GM18499 (cell line): ENCODE measurements at regions not wholly inside any gene's neighbourhood (a gene's known extent, or its start where the extent isn't known, plus 50 kb on each side); places are given as distances from the start of the nearest gene placed in this dataset.

Source experiments
- ATAC-seq: cut with Tn5 transposase; IDR thresholded peaks from one replicate; pipeline ENCODE4 v1.9.1; 2021; ENCODE audit warnings: moderate number of reproducible peaks; ENCODE audit not compliant: insufficient read depth, unreplicated experiment

- peak; percentile 36 for ATAC-seq
Observed at GRCh38 chr11:115930886-115931547, 426.8 kb upstream of the CADM1 start.

DNA sequence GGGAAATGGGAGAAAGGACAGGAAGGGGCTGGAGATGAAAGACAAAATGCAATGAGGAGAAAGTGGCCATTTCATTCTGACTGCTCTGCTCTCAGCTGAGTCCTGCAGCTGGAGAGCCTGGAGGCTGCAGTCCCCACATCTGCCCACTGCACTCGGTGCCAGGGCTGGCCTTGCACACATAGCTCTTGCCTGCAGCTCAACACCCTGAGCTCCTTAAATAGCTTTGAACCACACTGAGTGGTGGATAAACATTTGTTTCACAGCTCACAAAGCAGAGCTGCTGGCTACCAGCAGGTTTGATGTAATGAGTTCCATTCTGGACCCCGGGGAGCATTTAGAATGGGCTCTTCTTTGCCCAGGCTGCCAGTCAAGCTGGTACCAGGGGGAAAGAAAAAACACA lies 426.1 kb upstream of the CADM1 start:
- no peak for ATAC-seq

- ATAC-seq = no peak
Observed at GRCh38 chr11:115929618-115930129, 425.5 kb upstream of the CADM1 start.

GRCh38 chr11:115928811-115929210 lies 424.6 kb upstream of the CADM1 start:
- no peak for ATAC-seq

- peak; percentile 26 for ATAC-seq
Observed at GRCh38 chr11:115927823-115928329, 423.7 kb upstream of the CADM1 start.

GRCh38 chr11:115926601-115927000 lies 422.4 kb upstream of the CADM1 start:
- no peak for ATAC-seq

DNA sequence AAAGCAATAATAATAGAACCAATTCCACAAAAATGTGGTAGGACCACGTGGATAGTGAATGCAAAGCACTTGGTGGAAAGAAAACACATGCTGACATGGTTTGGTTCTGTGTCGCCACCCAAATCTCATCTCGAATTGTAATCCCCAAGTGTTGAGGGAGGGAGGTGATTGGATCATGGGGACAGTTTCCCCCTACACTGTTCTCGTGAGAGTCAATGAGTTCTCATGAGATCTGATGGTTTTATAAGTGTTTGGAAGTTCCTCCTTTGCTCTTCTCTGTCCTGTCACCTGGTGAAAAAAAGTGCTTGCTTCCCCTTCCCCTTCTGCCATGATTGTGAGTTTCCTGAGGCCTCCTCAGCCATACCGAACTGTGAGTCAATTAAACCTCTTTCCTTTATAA lies 421.9 kb upstream of the CADM1 start:
- ATAC-seq = no peak

- ATAC-seq = no peak
Observed at GRCh38 chr11:115925568-115926090, 421.4 kb upstream of the CADM1 start.

DNA sequence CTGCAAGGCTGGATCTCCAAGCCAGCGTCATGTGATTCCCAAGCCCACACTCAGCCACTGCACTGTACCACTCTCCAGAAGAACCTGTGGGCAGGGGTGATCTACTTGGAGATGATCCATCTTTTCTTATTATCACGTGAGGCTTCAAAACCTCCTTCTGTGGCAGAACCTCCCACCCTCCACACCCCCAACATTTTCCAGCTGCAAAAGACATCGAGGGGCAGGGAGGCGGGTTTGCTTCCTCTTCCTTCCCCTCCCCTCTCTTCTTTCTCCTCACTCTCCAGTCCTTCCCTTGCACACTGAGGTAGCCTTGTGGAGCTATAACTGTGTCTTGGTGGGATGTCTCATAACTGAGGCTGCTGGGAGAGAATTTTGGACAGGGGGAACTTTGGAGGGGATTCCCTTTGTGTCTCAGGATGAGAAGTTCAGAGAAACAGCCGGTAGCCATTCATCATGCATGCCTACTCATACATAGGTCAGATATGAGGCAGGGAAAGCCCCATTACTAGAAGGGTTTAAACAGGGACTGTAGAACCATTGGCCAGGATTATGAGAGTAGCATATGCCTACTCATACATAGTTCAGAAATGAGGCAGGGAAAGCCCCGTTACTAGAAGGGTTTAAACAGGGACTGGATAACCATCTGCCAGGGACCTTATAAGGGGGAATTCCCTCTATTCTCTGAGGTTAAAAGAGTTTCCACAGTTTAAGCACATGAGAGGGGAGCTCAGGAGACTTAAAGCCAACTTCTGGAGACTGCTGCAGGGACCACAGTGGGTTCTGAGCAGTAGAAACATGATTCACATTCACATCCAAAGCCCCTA lies 420.7 kb upstream of the CADM1 start:
- peak; percentile 65 for ATAC-seq

- no peak for ATAC-seq
Observed at GRCh38 chr11:115922876-115923275, 418.7 kb upstream of the CADM1 start.

- no peak for ATAC-seq
Observed at GRCh38 chr11:115921986-115922385, 417.8 kb upstream of the CADM1 start.

DNA sequence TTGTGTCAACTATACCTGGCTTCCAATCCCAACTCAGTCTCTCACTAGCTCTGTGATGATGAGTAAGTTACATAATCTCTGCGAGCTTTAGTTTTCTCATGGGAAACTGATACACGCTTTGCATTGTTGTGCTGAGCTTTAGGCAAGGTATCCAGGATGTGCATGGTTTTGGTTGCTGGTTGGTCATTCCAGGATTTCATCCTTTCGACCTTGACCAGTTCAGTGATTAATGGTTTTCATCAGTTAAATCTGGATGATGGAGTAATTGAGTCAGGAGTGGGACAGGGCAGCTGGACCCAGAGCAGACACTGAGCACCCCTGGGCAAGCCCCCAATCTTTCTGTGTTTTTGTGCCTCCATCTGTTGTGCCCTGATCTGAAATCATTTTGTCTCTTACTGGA lies 417.3 kb upstream of the CADM1 start:
- no peak for ATAC-seq

DNA sequence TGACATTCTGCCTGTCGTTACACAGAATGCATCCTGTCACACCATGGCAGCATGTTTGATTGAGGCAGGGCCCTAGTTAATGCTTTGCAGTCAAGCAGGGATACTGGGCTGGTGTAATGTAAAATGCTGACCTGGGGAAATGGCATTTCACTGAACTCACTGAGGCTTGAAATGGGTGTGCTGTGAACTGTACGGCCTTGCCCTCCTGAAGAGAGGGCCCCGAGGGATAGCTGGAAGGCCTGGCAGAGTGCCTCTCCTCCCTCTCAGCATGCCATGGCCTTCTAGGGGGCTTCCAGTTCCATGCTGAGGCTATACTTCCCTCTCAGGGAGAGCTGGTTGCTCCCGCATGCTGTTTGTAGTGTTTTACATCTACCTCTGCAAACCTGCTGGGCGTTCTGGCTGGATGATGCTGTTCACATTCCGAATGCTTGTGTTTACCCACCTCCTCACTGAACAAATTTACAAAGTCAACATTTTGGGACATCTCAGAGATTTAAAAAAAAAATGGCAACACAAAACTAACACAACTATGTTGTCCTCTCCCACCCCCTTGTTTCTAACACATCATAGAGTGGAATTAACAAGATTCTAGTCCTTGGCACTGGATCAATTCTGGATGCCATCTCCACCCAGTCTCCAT lies 416.7 kb upstream of the CADM1 start:
- ATAC-seq = no peak

DNA sequence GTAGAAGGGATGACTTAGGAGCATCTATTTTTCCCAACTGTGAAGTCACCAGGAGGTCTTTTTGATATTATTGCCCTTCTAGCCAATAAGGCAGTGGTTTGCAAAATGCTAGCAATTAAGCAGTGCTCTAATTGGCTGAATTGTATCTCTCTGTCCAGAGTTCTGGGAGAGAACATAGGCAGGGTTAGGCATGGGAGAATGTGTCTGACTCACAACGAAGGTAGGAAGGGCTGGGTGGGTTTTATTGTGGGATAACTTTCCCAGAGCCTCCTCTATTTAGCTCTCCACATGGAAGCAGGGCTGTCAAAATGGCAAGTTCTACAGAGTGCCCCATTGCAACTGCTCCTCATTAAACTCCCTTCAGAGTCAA lies 415.9 kb upstream of the CADM1 start:
- peak; percentile 2 for ATAC-seq

- ATAC-seq = peak; percentile 48
Observed at GRCh38 chr11:115919341-115920091, 415.3 kb upstream of the CADM1 start.

- no peak for ATAC-seq
Observed at GRCh38 chr11:115918576-115918975, 414.4 kb upstream of the CADM1 start.

GRCh38 chr11:115916608-115917007 lies 412.4 kb upstream of the CADM1 start:
- ATAC-seq = no peak

DNA sequence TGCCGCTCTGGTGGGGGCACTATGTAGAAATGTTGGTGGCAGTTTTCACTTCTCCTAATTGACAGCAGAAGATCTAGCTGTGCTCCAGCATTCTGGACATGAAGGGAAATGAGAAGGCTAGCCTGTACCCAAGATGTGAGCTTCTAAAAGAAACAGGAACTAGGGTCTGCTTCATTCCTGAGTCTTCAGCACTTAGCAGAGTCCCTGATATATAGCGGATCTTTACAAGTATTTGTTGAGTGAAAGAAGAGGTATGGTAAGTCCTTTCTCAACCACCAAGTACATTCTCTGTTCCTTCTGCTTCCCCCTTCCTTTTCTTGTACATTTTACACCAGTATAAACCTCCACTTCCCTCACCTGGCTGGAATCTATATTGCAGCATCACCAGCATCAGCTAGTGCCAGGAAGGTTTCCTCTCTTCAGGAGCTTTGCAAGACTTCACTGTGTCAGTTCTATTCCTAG lies 408.3 kb upstream of the CADM1 start:
- ATAC-seq = no peak

DNA sequence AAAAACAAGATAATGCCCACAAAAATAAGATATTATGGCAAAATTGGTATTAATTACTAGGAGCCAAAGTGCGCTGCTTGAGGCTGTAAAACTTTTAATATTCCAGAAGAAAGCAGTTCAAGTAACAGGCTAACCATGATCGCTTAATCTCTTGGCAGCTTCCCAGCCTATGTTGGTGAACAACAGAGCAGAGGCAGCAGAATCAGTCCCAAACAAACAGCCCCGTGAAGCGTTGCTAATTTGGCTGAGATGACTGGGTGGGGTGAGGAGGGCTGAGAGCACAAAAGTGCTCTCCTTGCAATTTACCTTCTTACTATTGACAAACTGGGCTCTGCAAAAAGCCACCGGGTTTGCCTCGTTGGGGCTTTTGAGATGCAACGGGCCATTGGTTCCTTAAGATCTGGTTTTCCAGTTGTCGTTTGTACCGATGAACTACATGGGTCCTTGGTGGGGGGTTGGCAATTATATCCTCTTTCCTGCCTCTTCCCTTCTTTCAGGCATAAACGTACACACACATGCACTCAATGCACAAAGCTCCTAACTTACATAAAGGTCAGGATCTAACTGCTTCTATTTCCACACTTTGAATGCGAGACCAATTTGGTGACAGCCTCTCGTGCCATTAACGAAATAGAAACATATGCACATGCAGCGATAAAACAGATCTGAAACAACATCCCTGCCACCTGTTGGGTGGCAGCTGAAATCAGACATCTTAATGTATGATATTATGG lies 407.6 kb upstream of the CADM1 start:
- no peak for ATAC-seq
